Liver (tissue), 8 donors: ENCODE measurements at regions not wholly inside any gene's neighbourhood (a gene's known extent, or its start where the extent isn't known, plus 50 kb on each side); places are given as distances from the start of the nearest gene placed in this dataset.

Experiments
- DNase-seq: peaks from one replicate; pipeline ENCODE4 v3.0.0-alpha.2; 2017; ENCODE audit warnings: low spot score
- H3K27ac ChIP-seq, 2 donors: one replicate each; pipeline ENCODE4 v1.7.0; 2013; ENCODE audit warnings: inconsistent platforms in 2 of 2, low read length in 2 of 2, control low read depth in 1 of 2, low read depth in 1 of 2, mild to moderate bottlenecking in 1 of 2
- H3K27me3 ChIP-seq, 4 donors: one replicate each; pipeline versions ENCODE4 v1.6.1 to v1.7.0; 2013; ENCODE audit warnings: low read length in 3 of 4, inconsistent platforms in 1 of 4, mild to moderate bottlenecking in 1 of 4, moderate library complexity in 1 of 4; ENCODE audit not compliant: control insufficient read depth in 4 of 4, insufficient read depth in 4 of 4
- H3K36me3 ChIP-seq, 4 donors: one replicate each; pipeline versions ENCODE4 v1.6.1 to v1.7.0; 2013; ENCODE audit warnings: low read length in 3 of 4, mild to moderate bottlenecking in 3 of 4, low read depth in 1 of 4, moderate library complexity in 1 of 4; ENCODE audit not compliant: control insufficient read depth in 4 of 4, insufficient read depth in 3 of 4
- H3K4me1 ChIP-seq, 4 donors: one replicate each; pipeline versions ENCODE4 v1.6.1 to v1.7.0; 2013; ENCODE audit warnings: low read length in 3 of 4, mild to moderate bottlenecking in 3 of 4, moderate library complexity in 1 of 4; ENCODE audit not compliant: control insufficient read depth in 4 of 4, insufficient read depth in 4 of 4
- H3K4me3 ChIP-seq, 3 donors: one replicate each; pipeline versions ENCODE4 v1.6.1 to v1.7.0; 2013; ENCODE audit warnings: low read length in 3 of 3, control low read depth in 1 of 3, low read depth in 1 of 3, mild to moderate bottlenecking in 1 of 3
- H3K9ac ChIP-seq, 2 donors: one replicate each; pipeline ENCODE4 v1.7.0; 2013; ENCODE audit warnings: low read length in 2 of 2, mild to moderate bottlenecking in 2 of 2, moderate library complexity in 2 of 2, control low read depth in 1 of 2, low read depth in 1 of 2
- H3K9me3 ChIP-seq, 4 donors: one replicate each; pipeline versions ENCODE4 v1.6.1 to v1.7.0; 2013; ENCODE audit warnings: low read length in 3 of 4; ENCODE audit not compliant: control insufficient read depth in 4 of 4
- ATF3 ChIP-seq: IDR thresholded peaks from 2 replicates; pipeline ENCODE4 v1.6.1; 2016; ENCODE audit warnings: antibody characterized with exemption
- CTCF ChIP-seq: fragments of 150-350 bp; IDR thresholded peaks from 2 replicates; pipeline ENCODE4 v1.5.1; 2017; ENCODE audit warnings: improper control_type of control experiment, low read depth, low read length; ENCODE audit not compliant: missing input control
- EGR1 ChIP-seq, 2 donors: IDR thresholded peaks; 2 replicates each; pipeline ENCODE4 v1.6.1; 2016 to 2018; ENCODE audit warnings: antibody characterized with exemption in 2 of 2, low read depth in 2 of 2
- FOXA1 ChIP-seq: IDR thresholded peaks from 2 replicates; pipeline ENCODE4 v1.6.1; 2016; ENCODE audit warnings: antibody characterized with exemption
- FOXA2 ChIP-seq: IDR thresholded peaks from 2 replicates; pipeline ENCODE4 v1.6.1; 2016; ENCODE audit warnings: antibody characterized with exemption
- GABPA ChIP-seq, 2 donors: IDR thresholded peaks in 1 of 2; conservative IDR thresholded peaks in 1 of 2; 2 replicates each; pipeline ENCODE4 v1.6.1; 2016; ENCODE audit warnings: antibody characterized with exemption in 2 of 2, mild to moderate bottlenecking in 1 of 2, moderate library complexity in 1 of 2
- HNF4A ChIP-seq, 2 donors: conservative IDR thresholded peaks; 2 replicates each; pipeline ENCODE4 v1.6.1; 2016; ENCODE audit warnings: antibody characterized with exemption in 2 of 2, mild to moderate bottlenecking in 2 of 2
- HNF4G ChIP-seq: IDR thresholded peaks from 2 replicates; pipeline ENCODE4 v1.6.1; 2016; ENCODE audit warnings: antibody characterized with exemption
- JUND ChIP-seq, 2 donors: IDR thresholded peaks; 2 replicates each; pipeline ENCODE4 v1.6.1; 2016; ENCODE audit warnings: antibody characterized with exemption in 2 of 2
- MAX ChIP-seq: IDR thresholded peaks from 2 replicates; pipeline ENCODE4 v1.6.1; 2016; ENCODE audit warnings: antibody characterized with exemption
- NR2F2 ChIP-seq: IDR thresholded peaks from 2 replicates; pipeline ENCODE4 v1.6.1; 2016; ENCODE audit warnings: antibody characterized with exemption
- RAD21 ChIP-seq, 2 donors: IDR thresholded peaks; 2 replicates each; pipeline ENCODE4 v1.6.1; 2016; ENCODE audit warnings: antibody characterized with exemption in 2 of 2, mild to moderate bottlenecking in 2 of 2
- REST ChIP-seq: IDR thresholded peaks from 2 replicates; pipeline ENCODE4 v1.6.1; 2016; ENCODE audit warnings: antibody characterized with exemption, mild to moderate bottlenecking
- RXRA ChIP-seq, 2 donors: IDR thresholded peaks; 2 replicates each; pipeline ENCODE4 v1.6.1; 2017 to 2018; ENCODE audit warnings: antibody characterized with exemption in 2 of 2, mild to moderate bottlenecking in 1 of 2
- SP1 ChIP-seq: IDR thresholded peaks from 2 replicates; pipeline ENCODE4 v1.6.1; 2018; ENCODE audit warnings: antibody characterized with exemption, mild to moderate bottlenecking
- TAF1 ChIP-seq: conservative IDR thresholded peaks from 2 replicates; pipeline ENCODE4 v1.6.1; 2016; ENCODE audit warnings: antibody characterized with exemption, mild to moderate bottlenecking
- YY1 ChIP-seq: IDR thresholded peaks from 2 replicates; pipeline ENCODE4 v1.6.1; 2016; ENCODE audit warnings: antibody characterized with exemption, mild to moderate bottlenecking
- ZBTB33 ChIP-seq: IDR thresholded peaks from 2 replicates; pipeline ENCODE4 v1.6.1; 2016; ENCODE audit warnings: antibody characterized with exemption
- WGBS: extraction: QIAGEN DNeasy Blood & Tissue Kit; methylation state at CpG from one replicate; pipeline ENCODE4 v1.1.7; 2013; 5-methylcytosine and 5-hydroxymethylcytosine counted together
- donor health status: healthy.
- donor health status: healthy.
- donor health status: healthy.
- donor health status: healthy.
- donor health status: healthy.

- H3K36me3 ChIP-seq = no peaks in the 10 kb centered on the region
- TF ChIP-seq RXRA (IDR thresholded peaks at IDR 0.05) = no peak
- no peak for TF ChIP-seq FOXA2
- no peak for TF ChIP-seq RAD21 (IDR thresholded peaks at IDR 0.05)
- no peak for TF ChIP-seq TAF1
- TF ChIP-seq FOXA1 = no peak
- no peak for TF ChIP-seq EGR1 (IDR thresholded peaks at IDR 0.05; ENCODE audit: low read depth in 2 of 2)
- TF ChIP-seq MAX = no peak
- TF ChIP-seq HNF4A (conservative IDR thresholded peaks at IDR 0.05) = no peak
- TF ChIP-seq YY1 = no peak
- TF ChIP-seq ZBTB33 = no peak
- no peak for TF ChIP-seq JUND (IDR thresholded peaks at IDR 0.05)
- TF ChIP-seq SP1 = no peak
- no peak for TF ChIP-seq HNF4G
- TF ChIP-seq CTCF = no peak
- no peak for TF ChIP-seq GABPA (IDR thresholded peaks at IDR 0.05 in 1 of 2, conservative IDR thresholded peaks at IDR 0.05 in 1 of 2)
- no peak for TF ChIP-seq ATF3
- no peak for TF ChIP-seq NR2F2
- no peak for TF ChIP-seq REST
- H3K4me3 ChIP-seq = no peak overlapping the region
- no peak for DNase-seq
- H3K27ac ChIP-seq = no peak overlapping the region
- H3K4me1 ChIP-seq = peaks cover 4 to 10% (median 7%) of the 10 kb centered on the region in 4 donors
- H3K9ac ChIP-seq = no peak overlapping the region
- WGBS = 97% methylated on average over 1 of the region's 1 CpG
- no peaks in the 10 kb centered on the region for H3K9me3 ChIP-seq
- no peaks in the 10 kb centered on the region for H3K27me3 ChIP-seq
Measured at GRCh38 chr7:106565428-106565827, 95.5 kb downstream of the CCDC71L start.
